ENCODE measurements at regions not wholly inside any gene's neighbourhood (a gene's known extent, or its start where the extent isn't known, plus 50 kb on each side); places are given as distances from the start of the nearest gene placed in this dataset.

GRCh38 chr13:111037927-111038326, 77.2 kb upstream of the ARHGEF7 start:
- DNase-seq, result no peak

GRCh38 chr13:111036665-111037064, 78.4 kb upstream of the ARHGEF7 start:
- no peak for DNase-seq

GRCh38 chr13:111035861-111036260, 79.2 kb upstream of the ARHGEF7 start:
- no peak for DNase-seq

- no peak for DNase-seq
Measured at GRCh38 chr13:111034811-111035210, 80.3 kb upstream of the ARHGEF7 start.

GRCh38 chr13:111033172-111034130, 81.7 kb upstream of the ARHGEF7 start:
- no peak for DNase-seq

GRCh38 chr13:111031531-111031961, 83.6 kb upstream of the ARHGEF7 start:
- peak; percentile 47 for DNase-seq

GRCh38 chr13:111029957-111030609, 85.0 kb upstream of the ARHGEF7 start:
- no peak for DNase-seq

GRCh38 chr13:111027458-111028439, 87.4 kb upstream of the ARHGEF7 start:
- no peak for DNase-seq

GRCh38 chr13:111025310-111025709, 89.8 kb upstream of the ARHGEF7 start:
- no peak for DNase-seq

- no peak for DNase-seq
Measured at GRCh38 chr13:111022886-111023285, 92.2 kb upstream of the ARHGEF7 start.

- DNase-seq, result no peak
Measured at GRCh38 chr13:111022241-111022640, 92.9 kb upstream of the ARHGEF7 start.

GRCh38 chr13:111021270-111021669, 93.8 kb upstream of the ARHGEF7 start:
- DNase-seq, result no peak

- DNase-seq, result no peak
Measured at GRCh38 chr13:111020546-111020945, 94.6 kb upstream of the ARHGEF7 start.

GRCh38 chr13:111020021-111020420, 95.1 kb upstream of the ARHGEF7 start:
- DNase-seq, result no peak

- DNase-seq, result no peak
Measured at GRCh38 chr13:111017755-111018459, 97.2 kb upstream of the ARHGEF7 start.

- DNase-seq, result no peak
Measured at GRCh38 chr13:111013196-111013595, 98.3 kb upstream of the ANKRD10 start.

- DNase-seq, result peak; percentile 82
Measured at GRCh38 chr13:111011899-111012298, 97.0 kb upstream of the ANKRD10 start.

- DNase-seq, result no peak
Measured at GRCh38 chr13:111008351-111008750, 93.5 kb upstream of the ANKRD10 start.

- DNase-seq, result peak; percentile 76
Measured at GRCh38 chr13:111007209-111007608, 92.3 kb upstream of the ANKRD10 start.

- no peak for DNase-seq
Measured at GRCh38 chr13:111006506-111007031, 91.7 kb upstream of the ANKRD10 start.

- no peak for DNase-seq
Measured at GRCh38 chr13:111005808-111006505, 91.1 kb upstream of the ANKRD10 start.
